PC-9 (cell line): ENCODE measurements at regions not wholly inside any gene's neighbourhood (a gene's known extent, or its start where the extent isn't known, plus 50 kb on each side); places are given as distances from the start of the nearest gene placed in this dataset.

Experiments used
- EZH2 ChIP-seq: fragments of 200-600 bp; sonication (generic); IDR thresholded peaks from 2 replicates; pipeline ENCODE4 v1.8.0; 2017; ENCODE audit warnings: antibody characterized with exemption, low read depth
- TF ChIP-seq, protein P1 (sequence below): fragments of 200-600 bp; sonication (generic); conservative IDR thresholded peaks from 2 replicates; pipeline ENCODE4 v1.6.1; 2017; ENCODE audit warnings: mixed run types, antibody characterized with exemption, mild to moderate bottlenecking, moderate library complexity

DNA sequence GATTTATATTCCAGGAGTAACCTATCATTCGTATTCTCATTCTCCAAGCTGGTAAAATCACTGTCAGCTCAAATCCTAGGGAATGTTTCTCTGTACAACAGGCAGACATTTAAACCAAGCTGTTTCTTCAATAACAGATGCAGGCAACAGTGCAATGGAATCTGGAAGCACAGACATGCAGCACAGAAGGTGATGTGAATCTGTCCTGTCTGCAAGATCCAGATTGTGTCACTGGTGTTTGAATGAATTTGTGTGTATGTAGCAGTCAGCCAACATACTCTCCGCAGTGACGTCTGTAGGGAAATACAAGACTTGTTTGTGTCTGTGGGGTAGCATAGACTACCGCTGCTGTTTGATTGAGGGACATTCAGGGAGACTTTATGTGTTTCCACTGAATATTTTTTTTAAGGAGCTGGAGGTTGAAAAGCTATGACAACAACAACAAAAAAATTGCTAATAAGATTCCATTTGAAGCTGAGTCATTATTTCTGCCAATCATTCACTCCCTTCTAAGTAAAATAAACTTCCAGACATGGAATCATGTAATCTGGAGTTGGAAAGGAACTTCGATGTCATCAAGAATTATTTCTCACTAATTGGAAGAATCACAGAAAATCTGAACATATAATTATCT is 122.9 kb upstream of the MYO3A start:
- TF ChIP-seq, protein P1, sequence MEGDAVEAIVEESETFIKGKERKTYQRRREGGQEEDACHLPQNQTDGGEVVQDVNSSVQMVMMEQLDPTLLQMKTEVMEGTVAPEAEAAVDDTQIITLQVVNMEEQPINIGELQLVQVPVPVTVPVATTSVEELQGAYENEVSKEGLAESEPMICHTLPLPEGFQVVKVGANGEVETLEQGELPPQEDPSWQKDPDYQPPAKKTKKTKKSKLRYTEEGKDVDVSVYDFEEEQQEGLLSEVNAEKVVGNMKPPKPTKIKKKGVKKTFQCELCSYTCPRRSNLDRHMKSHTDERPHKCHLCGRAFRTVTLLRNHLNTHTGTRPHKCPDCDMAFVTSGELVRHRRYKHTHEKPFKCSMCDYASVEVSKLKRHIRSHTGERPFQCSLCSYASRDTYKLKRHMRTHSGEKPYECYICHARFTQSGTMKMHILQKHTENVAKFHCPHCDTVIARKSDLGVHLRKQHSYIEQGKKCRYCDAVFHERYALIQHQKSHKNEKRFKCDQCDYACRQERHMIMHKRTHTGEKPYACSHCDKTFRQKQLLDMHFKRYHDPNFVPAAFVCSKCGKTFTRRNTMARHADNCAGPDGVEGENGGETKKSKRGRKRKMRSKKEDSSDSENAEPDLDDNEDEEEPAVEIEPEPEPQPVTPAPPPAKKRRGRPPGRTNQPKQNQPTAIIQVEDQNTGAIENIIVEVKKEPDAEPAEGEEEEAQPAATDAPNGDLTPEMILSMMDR, result no peak
- TF ChIP-seq EZH2, result no peak
